IMR-90 (cell line): ENCODE measurements at regions not wholly inside any gene's neighbourhood (a gene's known extent, or its start where the extent isn't known, plus 50 kb on each side); places are given as distances from the start of the nearest gene placed in this dataset.
A peak's percentile ranks its signal among the peaks of the same experiment; 100 is the strongest.

Source experiments
- ATAC-seq: fragments of 200-7000 bp; cut with Tn5 transposase; 2 replicates; pipeline ENCODE4 v1.9.1; 2020; ENCODE audit warnings: low read depth, mild to moderate bottlenecking, moderate library complexity
- BruUV-seq: library from RNA; stranded (reverse); fragments of 400-500 nt; replicated peaks from 2 replicates; lab custom pipeline; 2021; lab: Mats Ljungman, UMichigan
- CTCF ChIA-PET: fragments of 300-600 bp; formaldehyde crosslinking; extraction: SDS; loops from one replicate; lab custom pipeline; 2021; ENCODE audit warnings: antibody characterized with exemption; lab: Yijun Ruan, JAX
- POLR2A ChIA-PET: fragments of 300-600 bp; sonication (Branson Sonifier 250); formaldehyde crosslinking; loops from one replicate; lab custom pipeline; 2022; ENCODE audit warnings: antibody characterized with exemption; ENCODE audit not compliant: unreplicated experiment; lab: Charles Lee
- DNase-seq: peaks from one replicate; pipeline ENCODE4 v3.0.0; 2013
- H2AFZ ChIP-seq: replicated peaks from 2 replicates; pipeline ENCODE3; 2013; ENCODE audit warnings: low read length, mild to moderate bottlenecking; ENCODE audit not compliant: poor library complexity
- H2AK5ac ChIP-seq: 2 replicates; pipeline ENCODE4 v1.6.1; 2013; ENCODE audit warnings: low read depth, low read length, inconsistent platforms
- H2AK9ac ChIP-seq: replicated peaks from 2 replicates; pipeline ENCODE3; 2013; ENCODE audit warnings: mild to moderate bottlenecking, low read depth, low read length, moderate library complexity; ENCODE audit not compliant: poor library complexity
- H2BK120ac ChIP-seq: 2 replicates; pipeline ENCODE4 v1.6.1; 2013; ENCODE audit warnings: low read depth, low read length, inconsistent platforms
- H2BK15ac ChIP-seq: 3 replicates; pipeline ENCODE4 v1.6.1; 2013; ENCODE audit warnings: low read depth, low read length, inconsistent platforms
- H2BK20ac ChIP-seq: 2 replicates; pipeline ENCODE4 v1.6.1; 2013; ENCODE audit warnings: low read depth, mild to moderate bottlenecking, inconsistent platforms, low read length, moderate library complexity
- H2BK5ac ChIP-seq: 2 replicates; pipeline ENCODE4 v1.6.1; 2013; ENCODE audit warnings: mild to moderate bottlenecking, low read depth, low read length, inconsistent platforms; ENCODE audit not compliant: poor library complexity, severe bottlenecking
- H3K14ac ChIP-seq: replicated peaks from 2 replicates; pipeline ENCODE4 v1.6.1; 2013; ENCODE audit warnings: low read depth, low read length, inconsistent platforms
- H3K18ac ChIP-seq: 2 replicates; pipeline ENCODE4 v1.6.1; 2013; ENCODE audit warnings: low read depth, low read length, control low read depth
- H3K23ac ChIP-seq: 2 replicates; pipeline ENCODE4 v1.6.1; 2013; ENCODE audit warnings: low read depth, low read length, inconsistent platforms
- H3K27ac ChIP-seq: 2 replicates; pipeline ENCODE4 v1.5.1; 2013; ENCODE audit warnings: mild to moderate bottlenecking, control low read depth, low read length; ENCODE audit not compliant: insufficient read depth
- H3K27me3 ChIP-seq: 2 replicates; pipeline ENCODE4 v1.6.1; 2013; ENCODE audit warnings: low read length; ENCODE audit not compliant: control insufficient read depth, insufficient read depth
- H3K36me3 ChIP-seq: 2 replicates; pipeline ENCODE4 v1.6.1; 2013; ENCODE audit warnings: low read length, mixed read lengths; ENCODE audit not compliant: control insufficient read depth, insufficient read depth
- H3K4ac ChIP-seq: 2 replicates; pipeline ENCODE4 v1.6.1; 2013; ENCODE audit warnings: low read depth, low read length, inconsistent platforms
- H3K4me1 ChIP-seq: 2 replicates; pipeline ENCODE4 v1.6.1; 2013; ENCODE audit warnings: low read length, mixed read lengths; ENCODE audit not compliant: control insufficient read depth, insufficient read depth
- H3K4me2 ChIP-seq: 2 replicates; pipeline ENCODE4 v1.6.1; 2013; ENCODE audit warnings: low read depth, mild to moderate bottlenecking, control low read depth, low read length, moderate library complexity
- H3K4me3 ChIP-seq: 2 replicates; pipeline ENCODE4 v1.5.1; 2013; ENCODE audit warnings: low read depth, mild to moderate bottlenecking, control low read depth, low read length, moderate library complexity; ENCODE audit not compliant: insufficient read depth
- H3K56ac ChIP-seq: 2 replicates; pipeline ENCODE4 v1.6.1; 2013; ENCODE audit warnings: low read length, inconsistent platforms; ENCODE audit not compliant: insufficient read depth; ENCODE audit errors: extremely low read depth
- H3K79me1 ChIP-seq, 2 experiments: 2 replicates each; pipeline ENCODE4 v1.6.1; 2013; ENCODE audit warnings: low read length in 2 of 2, inconsistent platforms in 1 of 2, low read depth in 1 of 2
- H3K9ac ChIP-seq: 2 replicates; pipeline ENCODE4 v1.6.1; 2013; ENCODE audit warnings: low read depth, low read length, control low read depth
- H3K9me1 ChIP-seq: 2 replicates; pipeline ENCODE4 v1.6.1; 2013; ENCODE audit warnings: low read length, inconsistent platforms; ENCODE audit not compliant: insufficient read depth
- H3K9me3 ChIP-seq: 2 replicates; pipeline ENCODE4 v1.6.1; 2013; ENCODE audit warnings: low read length; ENCODE audit not compliant: control insufficient read depth, insufficient read depth
- H4K20me1 ChIP-seq: 2 replicates; pipeline ENCODE4 v1.6.1; 2013; ENCODE audit warnings: low read length, inconsistent platforms; ENCODE audit not compliant: insufficient read depth
- H4K5ac ChIP-seq: 2 replicates; pipeline ENCODE4 v1.6.1; 2013; ENCODE audit warnings: mild to moderate bottlenecking, low read depth, low read length, control low read depth
- H4K8ac ChIP-seq, 2 experiments: 2 replicates each; pipeline ENCODE4 v1.6.1; 2013; ENCODE audit warnings: low read depth in 2 of 2, low read length in 2 of 2, control low read depth in 1 of 2, inconsistent platforms in 1 of 2
- H4K91ac ChIP-seq: 2 replicates; pipeline ENCODE4 v1.6.1; 2013; ENCODE audit warnings: low read depth, low read length, inconsistent platforms; ENCODE audit not compliant: insufficient read depth
- ELK1 ChIP-seq: fragments of 150-350 bp; IDR thresholded peaks from 2 replicates; pipeline ENCODE4 v1.6.1; 2016; ENCODE audit warnings: low read depth, mild to moderate bottlenecking, low read length, moderate library complexity, borderline replicate concordance
- MXI1 ChIP-seq: IDR thresholded peaks from 2 replicates; pipeline ENCODE4 v1.6.1; 2012; ENCODE audit warnings: low read depth, mild to moderate bottlenecking, low read length, moderate library complexity, borderline replicate concordance
- RCOR1 ChIP-seq: IDR thresholded peaks from 2 replicates; pipeline ENCODE4 v1.6.1; 2012; ENCODE audit warnings: mild to moderate bottlenecking, low read length, improper control_type of control experiment; ENCODE audit not compliant: insufficient replicate concordance
- SMC3 ChIP-seq: fragments of 150-350 bp; IDR thresholded peaks from 2 replicates; pipeline ENCODE4 v1.6.1; 2016; ENCODE audit warnings: low read depth, mild to moderate bottlenecking, antibody characterized with exemption, low read length, moderate library complexity
- WGBS, 2 experiments: methylation state at CpG; one replicate each; pipeline versions ENCODE4 v1.1.5 to v1.1.7; 2013; ENCODE audit warnings: missing lambda C conversion rate in 2 of 2; ENCODE audit not compliant: insufficient read length in 1 of 2; ENCODE audit errors: extremely low coverage in 2 of 2; 5-methylcytosine and 5-hydroxymethylcytosine counted together
- dilution Hi-C: fragments of 300-500 bp; cut with HindIII; formaldehyde crosslinking; loops from one replicate; pipeline ENCODE4 v1.14.3; 2018; ENCODE audit warnings: low sequenced_read_pairs; ENCODE audit not compliant: unreplicated experiment
- in situ Hi-C: fragments of 300-500 bp; cut with MboI; formaldehyde crosslinking; loops from 3 replicates; pipeline ENCODE4 v1.14.3; 2019; ENCODE audit warnings: low sequenced_read_pairs, inconsistent platforms, mixed read lengths
- intact Hi-C: fragments of 100-400 bp; cut with micrococcal nuclease; formaldehyde crosslinking; loops from 2 replicates; pipeline ENCODE4 v1.10.0; 2022

- H2AK9ac ChIP-seq: no peak overlapping the region
- ATAC-seq (peak; percentile 56; the same call in 1 of the 2 replicates), DNase-seq (peak; percentile 54)
- peak overlapping the region in 1 of 2 experiments; percentile 30; a peak in 1 of 4 replicates for H4K8ac ChIP-seq
- H2BK20ac ChIP-seq: no peak overlapping the region
- in situ Hi-C loops (no loop called here), dilution Hi-C loops (no loop called here), intact Hi-C loops (no loop called here)
- no peak overlapping the region for H3K27ac ChIP-seq
- no peak overlapping the region for H3K4ac ChIP-seq
- CTCF ChIA-PET: interaction anchor here (0.6 kb wide), 1 partner anchor 462 kb away, joined by 6 read pairs; no protein-coding TSS in a partner anchor
- H3K27me3 ChIP-seq: no peaks in the 10 kb centered on the region; the same call in 1 of the 2 replicates
- no peaks in the 10 kb centered on the region; the same call in 1 of the 2 replicates for H3K4me1 ChIP-seq
- no peak for TF ChIP-seq RCOR1
- no peak for TF ChIP-seq SMC3
- no peak for TF ChIP-seq MXI1
- TF ChIP-seq ELK1: no peak
- no peaks in the 10 kb centered on the region for H3K79me1 ChIP-seq
- no TSS peak for BruUV-seq
- POLR2A ChIA-PET: no interaction called here
- no peaks in the 10 kb centered on the region; the same call in 1 of the 2 replicates for H3K9me1 ChIP-seq
- no peak overlapping the region for H3K14ac ChIP-seq
- no peak overlapping the region for H4K91ac ChIP-seq
- H2BK5ac ChIP-seq: peak overlapping the region; percentile 25
- peak overlapping the region; percentile 70; the same call in 1 of the 2 replicates for H2AK5ac ChIP-seq
- no peak overlapping the region for H4K5ac ChIP-seq
- no peak overlapping the region for H3K4me3 ChIP-seq
- H2AFZ ChIP-seq: no peak overlapping the region
- H4K20me1 ChIP-seq: no peaks in the 10 kb centered on the region
- no peak overlapping the region for H3K23ac ChIP-seq
- no peak overlapping the region for H3K9ac ChIP-seq
- H3K18ac ChIP-seq: no peak overlapping the region
- H3K4me2 ChIP-seq: no peak overlapping the region
- H2BK120ac ChIP-seq: no peak overlapping the region
- H3K36me3 ChIP-seq: no peaks in the 10 kb centered on the region
- 92% methylated on average over 2 of the region's 7 CpGs; no CpG with 5 or more reads in 1 of the 2 experiments for WGBS, 2 experiments
- no peak overlapping the region for H2BK15ac ChIP-seq
- no peaks in the 10 kb centered on the region for H3K9me3 ChIP-seq
- no peak overlapping the region for H3K56ac ChIP-seq
Measured at GRCh38 chr19:31160336-31160926, 188.8 kb downstream of the TSHZ3 start.
